HUDEP-2 (cell line): ENCODE measurements at regions not wholly inside any gene's neighbourhood (a gene's known extent, or its start where the extent isn't known, plus 50 kb on each side); places are given as distances from the start of the nearest gene placed in this dataset.
A peak's percentile ranks its signal among the peaks of the same experiment; 100 is the strongest.
"Not testable (repeated sequence)": the region's sequence is repeated elsewhere in the genome, so short reads cannot be mapped to it uniquely, and the experiment has no call there.

ENCODE experiments used
- DNase-seq, 76 experiments: peaks; one replicate each; lab custom pipeline; 2025; ENCODE audit not compliant: unreplicated experiment in 76 of 76; lab: John Stamatoyannopoulos, UW

DNA sequence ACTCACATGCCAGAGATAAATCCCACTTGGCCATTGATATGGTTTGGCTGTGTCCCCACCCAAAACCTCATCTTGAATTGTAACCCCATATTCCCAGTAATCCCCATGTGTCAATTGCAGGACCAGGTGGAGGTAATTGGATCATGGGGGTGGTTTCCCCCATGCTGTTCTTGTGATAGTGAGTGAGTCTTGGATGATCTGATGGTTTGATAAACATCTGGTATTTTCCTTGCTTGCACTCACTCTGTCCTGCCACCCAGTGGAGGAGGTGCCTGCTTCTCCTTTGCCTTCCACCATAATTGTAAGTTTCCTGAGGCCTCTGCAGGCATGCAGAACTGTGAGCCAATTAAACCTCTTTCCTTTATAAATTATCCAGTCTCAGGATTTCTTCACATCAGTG is 50.4 kb upstream of the B3GAT2 start:
- not testable (repeated sequence) for DNase-seq

DNA sequence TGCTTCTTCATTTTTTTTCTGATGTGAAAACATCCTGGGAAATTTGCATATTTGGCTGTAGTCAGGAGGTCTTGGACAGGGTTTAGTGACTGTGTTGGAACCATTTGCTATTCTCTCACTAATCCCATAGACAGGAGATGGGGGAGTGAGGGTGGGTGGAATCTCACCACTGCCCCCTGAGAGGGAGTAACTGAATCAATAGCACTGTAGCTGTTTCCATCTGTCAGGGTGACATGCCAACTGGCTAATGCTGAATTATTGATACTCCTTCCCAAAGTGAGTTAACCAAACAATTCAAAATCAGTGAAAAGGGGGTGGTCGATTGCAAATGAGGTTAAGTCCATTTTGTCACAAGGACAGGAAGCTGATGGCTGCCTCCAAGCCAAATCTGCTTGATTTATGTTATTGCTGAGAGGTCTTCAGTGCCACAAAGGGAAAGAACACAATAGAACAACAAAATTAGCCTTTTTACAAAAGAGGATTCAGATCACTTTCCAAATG is 55.1 kb upstream of the B3GAT2 start:
- no peak for DNase-seq

DNA sequence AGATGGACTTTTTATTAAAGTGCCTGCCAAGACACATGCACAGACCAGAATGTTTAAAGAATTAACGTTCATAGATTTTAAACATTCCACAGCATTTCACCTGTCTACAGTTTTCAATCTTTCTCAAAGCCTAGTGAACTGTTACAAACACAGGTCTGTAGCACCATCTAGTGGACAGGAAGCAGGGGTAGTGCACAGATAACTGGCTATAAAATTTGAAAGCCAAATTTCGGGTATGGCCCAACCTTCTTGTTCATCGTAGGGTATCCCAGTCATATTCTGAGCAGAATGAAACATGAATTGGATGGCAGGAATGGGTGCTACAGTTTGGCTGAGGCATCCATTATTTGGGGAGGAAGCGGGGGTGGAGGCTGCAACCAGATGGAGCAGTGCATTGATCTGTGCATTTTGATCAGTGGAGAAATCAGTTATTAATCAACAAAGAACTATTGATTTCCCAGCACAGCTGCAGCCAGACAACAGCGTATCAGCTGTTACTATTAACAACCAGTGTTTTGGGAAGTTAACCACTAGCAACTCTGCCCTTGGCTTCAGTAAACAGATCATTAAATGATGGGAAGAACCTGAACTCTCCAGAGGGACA is 56.1 kb upstream of the B3GAT2 start:
- DNase-seq, result peak in 31 of 76 experiments; percentile 2 to 59 (median 26)

DNA sequence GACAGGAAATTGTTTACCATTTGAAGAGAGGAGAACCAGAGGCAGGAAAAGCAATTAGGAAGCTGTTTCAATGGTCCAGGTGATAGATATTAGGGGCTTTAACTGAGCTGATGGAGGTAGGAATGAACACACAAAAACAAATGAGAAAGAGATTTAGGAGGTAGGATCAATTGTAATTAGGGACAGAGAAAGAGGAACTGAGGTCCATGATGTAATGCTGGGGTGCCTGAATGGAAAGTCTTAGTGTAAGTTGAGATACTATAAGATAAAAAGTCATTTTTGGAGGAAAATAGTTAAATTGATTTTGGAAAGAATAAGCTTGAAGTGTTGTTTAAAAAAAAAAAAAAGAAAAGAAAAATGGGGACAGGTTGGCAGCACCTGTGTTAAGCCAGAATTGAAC is 58.5 kb upstream of the B3GAT2 start:
- no peak for DNase-seq

DNA sequence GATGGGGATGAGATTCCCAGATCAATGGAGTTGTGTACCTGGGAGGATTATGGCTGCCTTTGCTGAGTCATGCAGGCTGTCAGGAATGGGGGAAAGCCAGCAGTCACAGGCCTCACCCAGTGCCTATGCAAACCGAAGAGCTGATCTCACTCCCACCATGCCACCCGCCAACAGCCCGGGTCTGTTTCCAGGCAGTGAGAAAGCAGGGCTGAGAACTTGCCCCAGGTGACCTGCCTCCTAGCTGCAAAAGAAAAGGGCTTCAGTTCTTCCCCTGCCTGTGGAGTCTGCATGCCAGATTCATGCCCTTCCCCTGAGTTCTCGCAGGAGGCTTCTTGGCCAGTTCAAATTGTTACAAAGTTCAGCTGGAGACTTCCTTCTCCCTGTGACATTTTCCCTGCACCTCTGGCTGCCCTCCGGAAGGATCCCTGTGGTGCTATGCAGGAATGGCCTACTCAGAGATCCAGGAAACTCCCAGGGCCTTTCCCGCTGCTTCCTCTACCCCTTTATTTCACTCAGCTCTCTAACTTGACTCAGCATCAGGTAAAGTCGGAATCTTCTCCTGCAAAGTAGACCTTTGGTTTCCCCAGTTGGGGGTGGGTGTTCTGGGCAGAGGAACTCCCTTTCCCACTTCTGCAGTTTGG is 71.5 kb upstream of the B3GAT2 start:
- DNase-seq, result no peak

DNA sequence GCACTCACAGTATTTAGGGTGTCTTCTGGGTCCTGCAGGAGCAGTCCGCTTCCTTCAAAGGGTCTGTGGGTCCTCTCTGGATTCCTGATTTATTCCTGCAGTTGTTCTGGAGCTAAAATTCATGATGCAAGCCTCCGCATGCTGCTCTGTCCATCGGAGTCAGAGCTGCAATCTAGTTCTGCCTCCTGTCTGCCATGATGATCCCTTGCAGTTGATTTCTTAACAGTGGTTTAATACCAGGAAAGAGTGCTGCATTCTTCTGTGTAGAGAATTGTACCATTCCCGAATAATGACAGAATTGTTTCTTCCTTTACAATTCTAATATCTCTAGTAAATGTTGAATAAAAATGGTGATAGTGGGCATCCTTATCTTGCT is 72.0 kb upstream of the B3GAT2 start:
- DNase-seq, result no peak

DNA sequence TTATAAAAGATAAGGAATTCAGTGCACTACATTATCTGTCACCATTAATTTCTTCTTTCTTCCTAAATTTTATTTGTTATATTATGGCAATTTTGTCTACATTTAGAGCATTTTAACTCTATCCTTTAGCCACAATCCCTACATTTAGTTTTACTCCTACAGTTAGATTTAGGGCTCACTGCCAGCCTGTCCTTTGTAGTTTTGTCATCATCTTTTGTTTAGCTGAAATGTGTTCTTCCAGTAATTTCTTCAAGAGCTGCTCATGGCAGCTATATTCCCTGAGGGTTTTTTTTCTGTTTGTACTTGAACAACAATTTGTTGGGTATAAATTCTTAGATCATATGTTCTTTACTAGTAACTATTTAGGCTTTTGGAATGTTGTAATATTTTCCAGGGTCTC is 72.7 kb upstream of the B3GAT2 start:
- no peak for DNase-seq

DNA sequence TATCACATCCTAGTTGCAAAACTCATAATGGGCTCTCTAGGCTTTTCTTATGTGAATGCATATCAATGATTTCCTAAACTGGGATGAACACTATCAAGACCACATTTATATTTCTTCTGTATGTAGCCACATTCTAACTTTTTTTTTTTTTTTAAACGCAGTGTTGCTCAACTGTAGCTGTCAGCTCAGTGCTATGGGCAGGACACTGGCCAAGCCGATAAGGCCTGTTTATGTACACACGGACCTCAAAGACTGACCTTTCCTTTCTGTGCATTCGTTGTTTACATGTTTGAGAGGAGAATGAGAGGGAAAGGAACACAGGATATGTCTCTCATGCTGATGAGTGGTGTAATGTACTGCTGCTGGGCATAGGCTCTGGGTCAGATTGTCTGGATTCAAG is 75.1 kb upstream of the B3GAT2 start:
- no peak for DNase-seq

DNA sequence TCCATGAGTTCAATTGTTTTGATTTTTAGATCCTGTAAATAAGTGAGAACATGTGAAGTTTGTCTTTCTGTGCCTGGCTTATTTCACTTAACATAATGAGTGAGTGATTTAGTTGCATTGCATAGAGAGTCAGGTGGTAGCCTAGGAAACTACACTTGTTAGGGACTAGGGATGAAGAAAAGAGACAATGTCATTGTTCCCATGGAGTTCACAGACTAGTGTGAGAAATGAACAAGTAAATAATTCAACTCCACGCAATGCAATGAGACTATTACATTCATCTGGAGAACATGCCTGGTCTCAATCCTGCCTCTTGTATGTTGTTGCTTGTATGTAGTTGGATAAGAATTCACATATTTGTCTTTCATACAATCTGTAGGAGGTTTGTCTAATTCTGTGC is 76.3 kb upstream of the B3GAT2 start:
- no peak for DNase-seq

DNA sequence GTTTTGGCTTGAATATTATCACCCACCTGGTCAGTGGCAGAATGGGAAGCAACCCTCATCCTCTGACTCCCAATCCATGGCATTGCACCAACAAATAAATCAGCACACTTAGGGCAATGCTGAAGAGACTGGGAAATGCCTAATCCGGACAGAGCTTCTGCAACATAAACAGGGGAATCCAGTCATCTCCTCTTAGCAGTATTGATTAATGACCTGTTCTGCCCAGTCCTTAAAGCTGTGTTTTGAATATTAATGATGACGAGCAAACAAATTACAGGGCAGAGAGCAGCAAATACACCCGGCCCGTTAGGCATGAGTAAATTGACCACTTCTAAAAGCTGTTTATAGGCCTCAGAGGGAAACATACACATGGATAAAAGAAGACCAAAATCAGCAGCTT is 77.0 kb upstream of the B3GAT2 start:
- DNase-seq, result no peak

DNA sequence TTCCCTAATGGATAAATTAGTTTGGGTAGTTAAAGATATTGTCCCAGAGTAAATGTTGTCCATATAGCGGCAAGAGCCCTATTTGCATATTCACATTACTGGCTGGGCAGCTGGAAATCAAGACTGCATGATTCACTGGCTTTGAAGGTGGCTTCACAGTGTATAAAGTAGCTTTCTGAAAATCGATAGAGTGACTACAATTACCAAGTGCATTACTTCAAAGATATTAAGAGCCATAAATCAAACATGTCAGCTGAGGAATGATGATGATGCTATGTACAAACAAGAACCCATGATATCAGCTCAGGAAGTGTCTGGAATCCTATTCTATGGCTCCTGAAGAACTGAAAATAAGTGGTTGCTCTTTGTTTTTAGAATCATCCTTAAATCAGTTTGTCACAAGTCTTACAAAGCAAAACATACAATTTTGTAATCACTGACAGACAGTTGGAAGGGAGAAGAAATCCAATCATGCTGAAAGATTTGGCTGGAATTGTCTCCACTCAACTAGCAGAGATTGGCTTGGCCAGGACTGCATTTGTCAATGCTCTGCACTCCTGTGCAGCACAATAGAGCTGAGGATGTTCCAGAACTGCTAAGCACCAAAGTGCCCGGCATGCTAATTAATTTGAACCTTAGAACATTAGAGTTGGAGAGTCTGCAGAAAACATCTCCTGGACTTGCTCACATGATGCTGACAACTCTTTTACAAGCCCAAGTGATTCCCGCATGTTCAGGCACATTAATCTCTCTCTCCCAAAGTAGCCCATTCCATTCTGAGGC is 77.9 kb upstream of the B3GAT2 start:
- no peak for DNase-seq

DNA sequence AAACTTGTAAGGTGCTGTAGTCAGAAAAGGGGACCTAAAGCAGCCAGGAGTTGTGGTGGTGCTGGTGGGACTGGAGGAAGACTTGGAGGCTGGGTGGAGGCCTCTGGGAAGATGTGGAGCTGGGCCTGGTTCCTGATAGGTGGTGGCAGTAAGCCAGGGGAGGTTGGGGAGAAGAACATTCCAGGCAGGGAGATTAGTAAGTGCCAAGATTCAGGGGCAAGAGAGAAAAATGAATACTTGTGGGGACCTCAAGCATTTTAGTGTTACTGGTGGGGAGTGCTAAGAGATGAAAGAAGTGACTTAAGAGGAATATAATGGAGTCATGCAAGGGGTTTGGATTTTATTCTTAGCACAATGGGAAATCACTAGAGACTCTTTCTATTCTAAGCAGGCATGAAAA is 79.0 kb upstream of the B3GAT2 start:
- DNase-seq, result no peak

DNA sequence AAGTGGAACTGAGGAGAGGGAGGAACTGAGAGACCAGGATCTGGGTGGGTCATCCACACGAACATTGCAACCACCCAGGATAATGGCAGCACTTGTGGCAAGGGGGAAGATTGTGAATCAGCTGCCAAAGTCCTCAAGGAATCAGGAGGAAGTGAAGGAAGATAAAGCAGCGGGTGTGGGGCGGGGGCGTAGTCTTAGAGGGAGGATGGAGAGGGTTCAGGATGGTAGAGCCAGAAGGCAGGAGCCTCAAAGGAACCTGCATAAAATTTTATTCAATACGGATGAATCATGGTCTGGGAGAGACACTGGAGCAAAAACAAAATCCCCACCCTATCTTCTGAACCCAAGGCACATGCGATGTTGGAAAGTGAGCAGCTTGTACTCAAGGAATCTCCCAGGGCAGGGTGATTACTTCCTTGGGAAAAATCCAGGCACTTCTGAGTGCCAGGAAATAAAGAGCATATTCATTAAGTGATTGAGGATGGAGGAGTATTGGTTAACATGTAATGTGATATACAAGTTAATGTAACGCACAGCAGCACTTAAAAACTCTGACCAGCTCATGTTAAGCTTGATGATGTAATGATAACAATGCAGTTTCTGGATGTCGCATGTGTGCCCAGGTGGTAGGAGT is 82.0 kb upstream of the B3GAT2 start:
- no peak for DNase-seq

DNA sequence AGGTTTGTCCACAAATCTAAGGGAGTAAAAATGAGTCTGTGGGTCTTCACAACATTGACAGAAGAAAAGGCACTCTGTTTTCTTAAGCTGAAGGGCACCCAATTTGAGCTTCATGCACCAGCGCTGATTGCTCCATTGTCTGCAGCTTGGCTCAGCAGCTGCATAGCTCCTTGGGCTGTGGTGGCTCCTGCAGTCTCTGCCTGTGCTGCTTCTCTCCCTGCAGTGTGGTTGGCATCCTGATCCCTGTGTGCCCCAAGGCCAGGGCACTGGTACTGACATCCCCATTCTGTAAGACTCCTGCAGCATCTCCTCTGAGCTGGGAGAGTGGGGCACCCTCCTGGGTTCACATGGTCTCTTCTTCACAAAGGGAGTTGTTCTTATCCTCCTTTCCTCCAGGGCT is 83.2 kb upstream of the B3GAT2 start:
- no peak for DNase-seq

DNA sequence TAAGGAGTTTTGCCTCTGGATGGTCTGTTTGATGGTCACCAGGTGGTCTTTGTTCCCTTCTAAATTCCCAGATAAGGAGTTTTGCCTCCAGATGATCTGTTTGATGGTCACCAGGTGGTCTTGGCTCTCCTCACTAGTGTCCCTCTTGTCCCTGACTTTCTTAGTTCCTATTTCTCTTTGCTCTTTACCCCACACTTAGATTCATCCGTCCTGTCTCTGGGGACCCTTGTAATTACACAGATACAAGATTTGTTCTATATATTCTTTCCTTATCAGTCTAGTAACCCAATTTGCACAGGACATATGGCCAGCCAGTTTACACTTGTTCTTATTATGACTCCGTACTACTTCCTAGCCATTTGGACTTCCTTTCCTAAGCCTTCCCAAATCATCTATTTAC is 84.0 kb upstream of the B3GAT2 start:
- no peak for DNase-seq

DNA sequence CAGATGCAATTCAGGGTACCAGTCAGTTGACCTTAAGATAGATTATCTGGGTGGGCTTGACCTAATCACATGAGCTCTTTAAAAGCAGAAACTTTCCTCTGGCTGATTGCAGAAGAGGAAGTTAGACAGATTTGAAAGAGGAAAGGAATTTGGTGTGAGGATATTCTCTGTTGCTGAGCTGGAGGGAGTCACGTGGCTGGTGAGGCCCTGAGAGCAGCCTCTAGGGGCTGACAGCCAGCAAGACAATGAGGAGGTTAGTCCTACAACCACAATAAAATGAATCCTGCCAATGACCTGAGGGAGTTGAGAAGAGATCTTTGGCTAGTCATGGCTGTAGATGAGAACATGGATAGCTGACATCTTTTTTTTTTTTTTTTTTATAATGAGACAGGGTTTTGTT is 87.0 kb upstream of the B3GAT2 start:
- DNase-seq, result peak in 1 of 76 experiments; percentile 17

DNA sequence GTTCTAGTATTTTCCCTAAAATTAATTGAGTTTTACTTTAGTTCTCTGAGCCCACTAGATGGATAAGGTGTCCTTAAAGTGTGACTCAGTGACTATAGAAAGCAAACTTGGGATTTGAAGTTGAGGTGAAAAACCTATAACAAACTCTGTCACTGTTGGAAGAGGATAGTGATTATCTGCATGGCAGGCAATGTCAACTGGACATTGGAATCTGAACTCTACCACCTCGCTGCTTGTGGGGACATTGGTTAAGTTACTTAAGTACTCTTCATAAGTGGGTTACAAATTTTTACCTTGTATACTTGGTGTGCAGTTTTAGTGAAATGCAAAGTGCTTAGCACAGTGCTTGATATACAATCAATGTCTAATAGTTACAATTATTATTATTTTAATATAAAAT is 87.9 kb upstream of the B3GAT2 start:
- DNase-seq, result no peak

DNA sequence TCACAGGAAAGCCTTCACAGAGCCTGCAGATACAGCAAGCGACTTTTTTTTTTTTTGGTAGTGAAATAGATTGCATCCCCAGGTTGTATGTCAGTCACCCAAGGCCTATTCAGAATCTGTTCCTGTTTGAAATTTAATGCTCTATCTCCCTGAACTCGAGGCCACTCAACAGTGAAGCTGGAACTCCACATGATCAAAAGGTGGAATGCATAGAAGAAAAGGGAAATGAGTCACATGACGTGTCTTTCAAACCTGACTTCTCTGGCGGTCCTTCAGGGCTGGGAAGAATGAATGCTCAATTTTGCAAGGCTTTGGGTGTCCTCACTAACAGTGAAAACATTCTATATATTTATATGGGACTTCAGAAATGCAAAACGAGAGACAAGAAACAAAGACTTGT is 88.4 kb upstream of the B3GAT2 start:
- DNase-seq, result no peak

DNA sequence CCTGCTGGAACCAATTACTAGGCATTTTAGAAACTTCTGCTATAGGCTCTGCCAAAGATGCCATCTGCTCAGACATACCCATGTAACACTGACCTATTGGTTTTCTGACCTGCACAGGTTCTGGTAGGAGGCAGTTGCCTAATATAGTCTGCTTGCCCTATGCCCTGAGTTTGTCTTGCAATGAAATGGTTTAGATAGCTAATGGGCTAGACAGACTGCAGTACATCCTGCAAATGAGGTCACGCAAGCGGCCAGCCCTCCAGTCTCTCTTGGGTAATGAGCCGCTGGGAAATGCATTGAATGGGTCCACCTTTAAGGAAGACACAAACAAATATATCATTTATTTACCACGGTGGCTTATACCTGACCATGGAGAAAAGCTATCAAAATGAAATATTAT is 90.6 kb upstream of the B3GAT2 start:
- no peak for DNase-seq

DNA sequence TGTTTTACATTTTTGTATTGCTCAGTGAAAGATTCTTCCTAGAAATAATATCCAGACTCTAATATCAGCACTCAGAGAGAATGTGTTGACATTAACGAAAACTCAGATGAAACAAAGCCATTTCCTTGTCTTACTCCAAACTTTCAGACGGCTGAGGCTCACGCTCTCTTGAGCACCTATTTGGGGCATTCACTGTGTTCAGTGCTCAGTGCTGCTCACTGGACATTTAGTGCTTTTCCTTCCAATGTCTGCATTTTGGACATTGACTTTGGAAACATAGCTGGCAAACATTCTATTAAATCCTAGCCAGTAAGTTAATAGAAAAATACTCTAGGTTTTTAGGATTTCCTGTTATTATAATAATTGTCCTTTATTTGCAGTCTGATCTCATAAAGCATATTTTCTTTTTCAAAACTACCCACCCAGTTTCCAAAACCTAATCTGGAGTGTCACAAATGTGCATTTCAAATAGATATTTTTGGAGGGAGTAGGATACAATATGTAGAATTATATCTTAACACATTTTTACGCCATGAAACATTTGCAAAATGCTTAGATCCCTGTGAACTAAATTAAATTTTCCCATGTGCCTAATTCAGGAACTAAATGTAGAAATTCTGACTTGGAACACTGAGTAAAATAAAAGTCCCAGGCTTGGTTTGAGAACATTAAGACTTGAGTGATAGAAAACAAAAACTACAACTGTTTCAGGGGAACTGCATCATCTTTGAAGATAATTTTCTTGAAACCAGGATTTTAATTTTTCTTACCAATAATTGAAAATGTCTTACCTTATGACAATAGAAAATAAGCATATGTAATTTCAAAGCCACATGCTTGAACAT is 91.7 kb upstream of the B3GAT2 start:
- DNase-seq, result no peak
